ENCODE measurements at regions not wholly inside any gene's neighbourhood (a gene's known extent, or its start where the extent isn't known, plus 50 kb on each side); places are given as distances from the start of the nearest gene placed in this dataset.
"Not testable (repeated sequence)": the region's sequence is repeated elsewhere in the genome, so short reads cannot be mapped to it uniquely, and the experiment has no call there.

DNA sequence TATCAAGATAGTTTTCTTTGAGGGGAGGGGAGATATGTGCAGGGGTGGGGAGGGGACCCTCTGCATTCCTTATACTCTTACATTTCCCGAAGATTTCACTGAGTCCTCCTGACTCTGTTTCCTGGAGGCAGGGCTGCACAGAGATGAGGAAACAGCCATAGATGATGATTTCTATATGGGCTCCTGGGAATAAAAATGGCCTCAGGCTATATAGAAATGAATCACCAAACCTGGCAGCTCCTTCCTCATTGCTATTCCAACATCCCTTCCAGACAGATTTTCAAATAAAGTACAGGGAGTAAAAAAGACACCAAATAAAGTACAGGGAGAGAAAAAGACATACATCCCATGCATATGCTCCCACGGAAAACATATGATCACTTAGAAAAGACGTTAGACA lies 474.8 kb upstream of the RAB6C start:
- H3K27me3 ChIP-seq = no peaks in the 10 kb centered on the region
- no peak for DNase-seq (ENCODE audit: low spot score in 2 of 2)
- H3K27ac ChIP-seq = no peak overlapping the region
- no peaks in the 10 kb centered on the region for H3K36me3 ChIP-seq
- peaks cover 0 to 7% (median 0%) of the 10 kb centered on the region in 4 donors for H3K9me3 ChIP-seq
- no peak overlapping the region for H3K4me3 ChIP-seq
- no peak for TF ChIP-seq EP300 (IDR thresholded peaks at IDR 0.05)
- no peak for TF ChIP-seq CTCF (IDR thresholded peaks at IDR 0.05)
- no peak for TF ChIP-seq POLR2A (IDR thresholded peaks at IDR 0.05)
- no peaks in the 10 kb centered on the region for H3K4me1 ChIP-seq
- whole genome bisulfite sequencing, 2 donors = 77 to 79% methylated on average over 3 of the region's 3 CpGs

GRCh38 chr2:129518937-129519336 lies 460.5 kb upstream of the RAB6C start:
- Histone ChIP-seq H3K4me1 (no peaks in the 10 kb centered on the region), H3K27me3 (no peaks in the 10 kb centered on the region), H3K4me3 (no peak overlapping the region), H3K27ac (no peak overlapping the region), H3K36me3 (no peaks in the 10 kb centered on the region), H3K9me3 (peaks cover 0 to 14% (median 3%) of the 10 kb centered on the region in 4 donors)
- no peak for DNase-seq (ENCODE audit: low spot score in 2 of 2)
- 55 to 70% methylated on average over 4 of the region's 4 CpGs for WGBS, 2 donors
- TF ChIP-seq POLR2A (IDR thresholded peaks at IDR 0.05) (no peak), EP300 (IDR thresholded peaks at IDR 0.05) (no peak), CTCF (IDR thresholded peaks at IDR 0.05) (no peak)

GRCh38 chr2:129532158-129532557 lies 447.3 kb upstream of the RAB6C start:
- not testable (repeated sequence) for H3K27ac ChIP-seq; DNase-seq (ENCODE audit: low spot score in 2 of 2); H3K4me3 ChIP-seq; H3K27me3 ChIP-seq; H3K36me3 ChIP-seq; H3K4me1 ChIP-seq
- 95 to 96% methylated on average over 9 of the region's 9 CpGs for WGBS, 2 donors
- peaks cover 0 to 27% (median 1%) of the 10 kb centered on the region in 4 donors for H3K9me3 ChIP-seq

DNA sequence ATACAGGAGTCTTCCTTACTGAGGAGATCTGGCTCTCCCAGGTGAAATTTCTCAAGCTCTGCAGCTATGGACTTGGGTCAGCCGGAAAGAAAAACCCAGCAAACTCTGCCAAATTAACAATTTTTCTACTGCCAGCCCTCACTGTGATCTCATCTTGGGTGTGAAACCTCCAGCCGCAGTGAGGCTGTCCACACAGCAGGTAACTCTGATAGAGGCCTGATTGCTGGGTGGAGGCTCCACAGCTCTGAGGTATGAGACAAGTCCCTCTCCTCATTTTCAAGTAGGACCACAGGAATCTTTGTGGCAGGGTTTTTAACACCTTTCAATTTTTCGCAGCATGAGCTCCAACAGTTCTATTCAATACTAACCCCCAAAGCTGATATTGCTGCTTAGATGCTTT lies 430.6 kb upstream of the RAB6C start:
- no peak for TF ChIP-seq EP300 (IDR thresholded peaks at IDR 0.05)
- no peak for TF ChIP-seq POLR2A (IDR thresholded peaks at IDR 0.05)
- no peak for TF ChIP-seq CTCF (IDR thresholded peaks at IDR 0.05)
- no peak overlapping the region for H3K27ac ChIP-seq
- no peaks in the 10 kb centered on the region for H3K27me3 ChIP-seq
- H3K36me3 ChIP-seq = no peaks in the 10 kb centered on the region
- H3K4me1 ChIP-seq = no peaks in the 10 kb centered on the region
- WGBS, 2 donors = 83 to 86% methylated on average over 3 of the region's 3 CpGs
- DNase-seq (ENCODE audit: low spot score in 2 of 2) = no peak
- peaks cover 0 to 2% (median 0%) of the 10 kb centered on the region in 4 donors for H3K9me3 ChIP-seq
- no peak overlapping the region for H3K4me3 ChIP-seq

GRCh38 chr2:129550536-129550935 lies 428.9 kb upstream of the RAB6C start:
- Histone ChIP-seq H3K4me1 (no peaks in the 10 kb centered on the region), H3K4me3 (no peak overlapping the region), H3K9me3 (no peaks in the 10 kb centered on the region), H3K36me3 (no peaks in the 10 kb centered on the region), H3K27me3 (no peaks in the 10 kb centered on the region), H3K27ac (no peak overlapping the region)
- WGBS, 2 donors = 84 to 90% methylated on average over 4 of the region's 4 CpGs
- TF ChIP-seq CTCF (IDR thresholded peaks at IDR 0.05) (no peak), POLR2A (IDR thresholded peaks at IDR 0.05) (no peak), EP300 (IDR thresholded peaks at IDR 0.05) (no peak)
- no peak for DNase-seq (ENCODE audit: low spot score in 2 of 2)

DNA sequence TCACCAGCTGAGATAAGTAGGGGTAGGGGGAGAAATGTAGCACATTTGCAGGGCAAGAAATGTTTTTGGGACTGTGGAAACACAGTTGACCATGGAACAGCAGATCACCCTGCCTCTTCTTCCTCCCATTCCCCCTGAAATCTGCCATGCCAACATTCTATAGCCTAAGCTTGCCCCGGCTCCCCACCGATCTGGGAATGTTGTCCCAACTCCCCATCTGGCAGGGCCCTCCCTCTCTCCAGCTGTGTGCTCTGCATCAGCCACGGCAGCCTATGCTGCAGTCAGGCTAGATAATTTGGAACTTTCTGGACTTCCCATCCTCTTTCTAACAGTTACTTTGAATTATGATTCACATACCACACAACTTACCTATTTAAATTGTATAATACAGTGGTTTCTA lies 425.1 kb upstream of the RAB6C start:
- Histone ChIP-seq H3K27ac (no peak overlapping the region), H3K4me1 (no peaks in the 10 kb centered on the region), H3K4me3 (no peak overlapping the region), H3K36me3 (no peaks in the 10 kb centered on the region), H3K27me3 (no peaks in the 10 kb centered on the region), H3K9me3 (no peaks in the 10 kb centered on the region)
- 24 to 30% methylated on average over 3 of the region's 3 CpGs for WGBS, 2 donors
- no peak for DNase-seq (ENCODE audit: low spot score in 2 of 2)
- TF ChIP-seq POLR2A (IDR thresholded peaks at IDR 0.05) (no peak), EP300 (IDR thresholded peaks at IDR 0.05) (no peak), CTCF (IDR thresholded peaks at IDR 0.05) (no peak)
